Smooth muscle cell of the brain vasculature (primary cell): ENCODE measurements at regions not wholly inside any gene's neighbourhood (a gene's known extent, or its start where the extent isn't known, plus 50 kb on each side); places are given as distances from the start of the nearest gene placed in this dataset.
"Not testable (repeated sequence)": the region's sequence is repeated elsewhere in the genome, so short reads cannot be mapped to it uniquely, and the experiment has no call there.

Experiments used
- DNase-seq: peaks from one replicate; pipeline ENCODE4 v3.0.0-alpha.2; 2012; ENCODE audit warnings: low read depth, low spot score

DNA sequence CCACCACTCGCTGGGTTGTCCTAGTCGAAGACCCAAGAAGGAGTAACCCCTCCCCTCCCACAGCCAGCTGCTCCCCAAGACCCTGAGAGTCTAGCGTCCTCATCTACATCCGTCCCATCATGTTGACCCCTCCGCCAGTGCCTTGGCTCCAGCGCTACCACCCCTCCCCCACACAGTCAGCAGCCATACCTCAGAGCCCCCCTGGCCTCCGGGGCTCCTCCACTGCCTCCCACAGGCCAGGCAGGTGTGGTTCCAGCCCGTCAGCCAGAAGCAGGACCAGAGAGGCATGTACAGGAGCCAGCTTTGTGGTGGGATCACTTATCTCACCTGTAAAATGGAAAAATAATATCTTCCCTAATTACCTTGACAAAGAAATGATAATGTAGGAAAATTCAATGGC, 51.5 kb upstream of the PHF21B start:
- DNase-seq: no peak

DNA sequence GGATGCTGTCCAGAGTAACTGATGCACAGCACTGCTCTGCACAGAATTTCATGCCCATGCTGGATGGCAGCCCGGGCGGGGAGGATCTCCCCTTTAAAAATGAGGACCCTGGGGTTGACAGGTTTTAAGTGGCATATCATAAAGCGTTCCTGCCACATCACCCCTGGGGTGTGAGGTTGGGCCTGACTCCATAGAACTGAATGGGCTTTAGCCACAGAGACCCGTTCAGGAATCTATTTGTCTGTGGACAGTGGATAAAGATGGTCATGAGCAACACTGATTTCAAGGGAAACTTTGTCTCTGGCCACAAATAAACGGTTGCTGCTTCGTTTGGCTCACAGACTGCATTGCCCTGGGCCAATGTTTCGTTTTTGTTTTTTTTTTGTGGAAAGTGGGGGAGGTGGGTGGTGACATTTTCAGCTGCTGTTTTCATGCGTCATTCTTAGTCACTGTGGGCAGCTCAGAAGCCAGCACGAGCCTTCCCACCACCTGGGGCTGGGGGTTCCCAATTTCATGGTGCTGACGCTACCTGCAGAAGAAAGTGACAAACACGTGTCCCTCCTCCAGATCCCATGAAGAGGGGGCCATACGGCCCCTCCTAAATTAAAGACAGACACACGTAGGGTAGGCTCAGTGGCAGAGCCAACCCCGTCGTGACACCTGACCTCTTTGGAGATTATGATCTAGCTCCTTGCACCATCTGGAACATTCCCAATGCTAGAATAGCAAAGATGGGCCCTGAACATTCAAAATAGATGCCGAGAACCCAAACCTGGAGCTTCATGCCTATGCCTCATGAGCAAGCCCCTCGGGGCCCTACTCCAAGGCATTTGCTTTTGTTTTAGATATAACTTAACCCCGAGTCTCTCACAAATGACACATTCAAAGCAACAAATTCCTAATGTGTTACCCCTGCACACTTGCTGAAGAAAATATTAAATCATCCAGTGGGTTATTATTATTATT, 54.8 kb upstream of the PHF21B start:
- peak; percentile 9 for DNase-seq

DNA sequence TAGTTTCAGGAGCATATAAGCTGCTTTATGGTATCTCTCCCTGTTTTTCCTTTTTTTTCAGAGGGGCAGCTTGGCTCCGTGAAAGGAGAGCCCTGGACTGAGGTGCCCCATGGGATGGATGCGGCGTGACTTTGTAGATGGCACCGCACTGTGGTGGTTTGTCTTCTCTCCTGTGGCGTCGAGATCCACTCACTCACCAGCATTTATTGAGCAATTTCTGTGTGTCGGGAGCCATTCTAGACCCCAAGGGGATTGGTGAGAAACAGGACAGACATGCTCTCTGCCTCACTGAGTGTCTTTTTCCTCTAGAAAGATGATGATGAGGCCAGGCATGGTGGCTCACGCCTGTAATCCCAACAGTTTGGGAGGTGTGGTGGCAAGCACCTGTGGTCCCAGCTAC, 55.9 kb upstream of the PHF21B start:
- DNase-seq: no peak

DNA sequence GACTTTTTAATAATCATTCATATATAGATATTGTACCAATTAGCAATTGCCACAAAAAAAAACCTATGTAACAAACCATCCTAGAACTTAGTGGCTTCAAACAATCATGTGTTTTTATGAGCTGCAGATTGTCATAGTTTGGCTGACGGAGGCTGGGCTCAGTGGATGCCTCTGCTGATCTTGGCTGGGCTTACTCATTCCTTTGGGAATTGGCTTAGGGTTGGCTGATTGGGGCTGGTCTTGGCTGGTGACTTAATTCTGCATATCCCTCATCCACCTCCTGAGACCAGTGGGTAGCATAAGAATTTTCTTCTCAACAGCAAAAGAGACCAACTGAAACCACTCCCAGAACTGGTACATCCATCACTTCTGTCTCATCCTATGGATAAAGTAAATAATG, 57.9 kb upstream of the PHF21B start:
- DNase-seq: no peak

DNA sequence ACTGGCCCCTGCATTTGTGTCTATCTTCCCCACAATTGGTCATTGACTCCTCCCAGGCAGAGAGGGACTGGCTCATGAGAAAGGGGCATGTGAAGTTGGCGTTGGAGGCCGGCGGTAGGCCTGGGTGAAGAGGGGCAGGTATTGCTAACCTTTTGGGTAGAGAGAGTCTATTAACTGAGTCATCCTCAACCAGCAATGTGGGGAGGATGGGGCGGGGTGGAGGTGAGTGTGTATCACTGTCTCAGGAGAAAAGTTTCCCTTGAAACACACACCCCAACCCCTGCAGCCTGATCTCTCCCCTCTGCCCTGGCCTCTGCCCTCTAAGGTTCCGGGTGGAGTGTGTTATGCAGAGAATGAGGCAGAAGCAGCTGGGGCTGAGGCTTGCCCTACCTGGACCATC, 60.1 kb upstream of the PHF21B start:
- DNase-seq: no peak

DNA sequence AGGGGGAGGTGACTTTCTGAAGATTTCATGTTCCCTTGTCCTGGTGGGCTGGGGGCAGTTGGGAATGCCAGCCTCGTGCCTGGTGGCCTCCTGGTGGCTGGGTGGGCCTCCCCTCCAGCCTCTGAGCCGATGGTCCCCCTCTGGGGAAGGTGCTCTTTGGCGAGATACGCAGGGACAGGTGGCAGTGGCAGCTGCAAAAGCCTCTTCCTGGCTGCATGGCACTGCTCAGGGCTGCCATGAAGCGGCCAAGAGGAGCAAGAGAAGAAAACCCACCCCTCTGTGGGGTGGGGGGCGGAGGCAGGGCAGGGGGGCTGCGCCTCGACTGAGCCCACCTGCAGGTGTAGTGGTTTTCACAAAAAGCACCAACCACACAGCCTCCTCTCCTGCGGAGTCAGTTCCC, 61.8 kb upstream of the PHF21B start:
- DNase-seq: no peak

DNA sequence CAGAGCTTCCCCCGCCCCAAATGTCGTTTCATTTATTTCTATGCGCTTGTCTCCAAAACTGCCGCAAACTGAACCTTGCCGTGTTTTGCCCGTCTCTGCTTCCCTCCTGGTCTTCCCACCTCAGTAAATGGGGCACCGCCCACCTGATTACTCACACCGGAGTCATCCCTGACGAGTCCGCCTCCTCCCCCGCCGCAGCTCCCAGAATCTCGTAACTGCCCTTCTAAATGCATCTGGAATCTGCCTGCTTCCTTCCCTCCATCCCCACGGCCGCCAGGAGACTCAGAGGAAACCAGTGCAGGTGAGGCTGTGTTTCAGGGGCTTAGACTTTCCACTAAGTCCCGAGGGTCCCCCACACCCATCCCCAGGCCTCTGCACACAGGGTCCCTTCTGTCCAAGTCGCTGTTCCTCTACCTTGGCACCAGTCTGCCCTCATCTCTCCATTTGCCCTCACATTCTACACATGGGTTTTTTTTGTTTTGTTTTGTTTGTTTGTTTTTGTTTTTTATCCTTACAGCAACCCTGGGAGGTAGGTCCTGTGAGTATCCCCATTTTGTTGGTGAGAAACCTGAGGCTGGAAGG, 62.6 kb upstream of the PHF21B start:
- DNase-seq: no peak

DNA sequence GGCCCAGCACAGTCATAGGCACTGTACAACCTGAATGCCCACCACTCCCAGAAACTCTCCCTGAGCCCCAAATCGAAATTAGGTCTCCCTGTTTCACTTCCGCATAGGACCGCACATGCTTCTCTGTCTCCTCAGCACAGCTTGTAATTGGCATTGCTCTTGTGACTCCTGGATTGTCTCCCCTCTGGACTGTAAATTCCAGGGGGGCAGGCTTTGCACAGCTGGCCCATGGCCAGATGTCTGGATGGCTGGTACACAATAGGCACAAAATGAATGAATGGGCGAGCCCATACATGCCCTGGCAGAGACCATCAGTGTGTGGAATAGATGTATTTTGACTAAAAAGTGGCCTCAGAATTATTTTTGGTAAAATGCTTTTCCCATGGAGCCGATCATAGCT, 63.3 kb upstream of the PHF21B start:
- DNase-seq: no peak

DNA sequence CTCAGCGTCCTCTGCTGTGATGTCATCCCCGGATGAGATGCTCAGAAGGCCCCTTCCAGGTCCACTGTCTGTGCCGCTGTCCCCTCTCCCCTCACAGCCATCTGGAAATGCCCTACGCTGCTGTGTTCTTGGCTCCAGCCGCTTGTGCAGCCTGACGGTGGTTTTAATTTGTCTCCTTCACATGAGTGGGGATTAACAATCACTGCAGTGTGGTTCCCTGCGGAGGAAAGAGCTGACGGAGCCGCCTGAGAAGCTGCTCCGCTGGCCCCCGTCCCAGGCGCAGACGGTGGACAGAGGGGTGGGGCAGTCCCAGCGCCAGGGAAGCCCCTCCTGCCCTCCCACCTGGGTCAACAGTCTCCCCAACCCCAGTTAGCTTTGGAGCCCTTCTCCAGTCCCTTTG, 67.5 kb upstream of the PHF21B start:
- no peak for DNase-seq

DNA sequence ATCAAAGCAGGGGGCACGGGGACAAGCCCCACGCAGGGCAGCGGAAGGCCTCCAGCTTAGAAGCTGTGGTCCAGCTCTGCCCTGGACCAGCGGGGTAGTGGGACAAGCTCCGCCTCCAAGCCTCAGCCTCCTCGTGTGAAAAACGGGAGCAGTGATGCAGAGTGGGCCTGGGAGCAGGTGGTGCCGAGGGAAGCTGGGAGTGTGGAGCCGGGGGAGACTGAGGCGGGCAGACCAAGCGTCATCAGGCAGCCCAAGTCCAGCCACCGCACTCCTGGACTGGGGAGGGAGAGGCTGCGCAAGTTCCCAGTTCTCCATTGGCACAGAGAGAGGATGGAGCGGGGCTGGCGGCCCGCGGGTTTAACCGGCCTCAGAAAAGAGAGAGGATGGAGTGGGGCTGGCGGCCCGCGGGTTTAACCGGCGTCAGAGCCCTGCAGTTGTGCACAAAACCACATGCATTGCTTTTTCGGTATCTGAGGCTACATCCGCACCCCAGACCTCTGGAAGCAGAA, 68.1 kb upstream of the PHF21B start:
- DNase-seq: no peak

DNA sequence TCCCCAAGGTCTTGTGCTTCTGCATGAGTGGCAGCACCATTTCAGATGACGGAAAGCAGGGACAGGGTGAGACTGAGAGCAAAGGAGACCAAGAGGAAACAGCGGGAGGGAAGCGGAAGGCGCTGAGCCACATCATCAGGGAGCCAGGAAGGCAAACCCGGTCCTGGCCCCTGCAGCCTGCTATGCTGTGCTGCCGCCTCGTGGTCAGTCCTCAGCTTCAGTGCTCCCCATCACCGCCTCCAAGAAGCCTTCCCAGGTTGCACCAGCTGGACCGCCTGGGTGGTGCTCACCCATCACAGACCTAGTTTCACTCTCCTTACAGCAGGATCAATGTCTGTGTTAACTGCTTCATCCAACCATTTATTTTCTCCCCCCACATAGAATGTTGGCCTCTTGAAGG, 73.0 kb upstream of the PHF21B start:
- DNase-seq: no peak

DNA sequence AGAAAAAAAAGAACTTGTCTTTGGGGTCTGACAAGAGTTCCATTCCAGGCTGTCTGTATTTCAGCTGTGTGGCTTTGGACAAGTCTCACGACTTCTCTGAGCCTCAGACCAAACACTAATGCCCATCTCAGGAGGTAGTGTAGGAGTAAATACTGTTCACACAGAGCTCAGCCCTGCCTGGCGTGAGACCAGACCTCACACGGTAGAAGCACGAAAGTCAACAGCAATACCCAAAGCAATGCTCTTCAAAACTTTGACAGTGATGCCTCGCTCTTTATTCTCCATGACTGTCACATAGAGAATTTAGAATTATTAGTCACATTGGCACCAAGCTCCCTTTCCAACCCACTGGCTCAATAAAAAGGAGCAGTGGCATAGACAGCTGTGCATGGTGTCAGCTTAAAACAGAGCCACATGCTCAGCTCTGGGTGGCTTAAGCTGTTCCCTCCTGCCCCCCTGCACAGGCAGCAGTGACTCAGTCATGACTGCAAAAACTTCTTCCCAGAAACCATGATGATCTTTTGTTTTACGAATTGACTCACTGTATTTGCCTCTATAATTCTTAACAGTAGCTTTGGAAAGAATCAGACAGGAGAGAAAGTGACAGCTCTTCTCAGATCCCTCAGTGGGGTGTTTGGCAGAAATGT, 74.0 kb upstream of the PHF21B start:
- no peak for DNase-seq

DNA sequence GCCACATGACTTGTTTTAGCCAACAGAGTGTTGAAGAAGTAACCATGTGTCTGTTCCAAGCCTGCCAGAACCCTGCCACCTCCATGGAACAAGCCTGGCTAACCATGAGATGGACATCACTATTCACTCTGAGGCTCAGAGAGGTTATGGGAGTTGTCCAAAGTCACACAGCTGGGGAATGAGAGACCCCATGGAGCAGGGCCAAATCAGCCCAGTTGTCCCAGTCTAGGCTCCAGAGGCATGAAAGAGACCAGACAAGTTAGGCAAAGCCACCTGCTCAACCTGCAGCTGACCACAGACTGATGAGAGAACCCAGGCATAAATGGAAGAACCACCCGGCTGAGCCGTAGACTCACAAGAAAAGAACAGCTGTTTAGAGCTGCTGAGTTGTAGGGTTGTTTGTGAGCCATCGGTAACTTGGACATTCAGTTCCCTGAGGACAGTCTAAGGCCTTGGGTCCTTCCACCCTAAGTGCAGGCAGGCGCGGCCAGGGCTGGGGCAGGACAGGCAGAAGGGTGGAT, 74.7 kb upstream of the PHF21B start:
- no peak for DNase-seq

DNA sequence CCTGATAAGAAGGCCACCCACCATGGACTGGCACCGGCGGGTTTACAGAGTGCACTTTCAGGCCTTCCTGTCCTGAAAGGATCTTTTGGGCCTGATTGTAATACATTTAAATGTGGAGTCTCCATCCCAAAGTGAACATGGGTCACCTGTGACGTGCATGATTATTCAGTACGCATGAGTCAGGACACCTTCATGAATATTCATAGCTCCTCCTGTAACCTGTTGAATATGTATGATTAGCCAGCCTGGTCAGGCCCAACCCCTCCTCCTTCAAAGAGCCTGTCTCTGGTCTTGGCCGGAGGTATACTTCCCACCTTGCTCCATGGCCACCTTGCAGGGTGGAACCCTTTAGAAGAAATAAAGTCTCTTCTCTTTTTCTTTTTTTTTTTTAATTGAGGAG, 75.9 kb upstream of the NUP50 start:
- DNase-seq: no peak

DNA sequence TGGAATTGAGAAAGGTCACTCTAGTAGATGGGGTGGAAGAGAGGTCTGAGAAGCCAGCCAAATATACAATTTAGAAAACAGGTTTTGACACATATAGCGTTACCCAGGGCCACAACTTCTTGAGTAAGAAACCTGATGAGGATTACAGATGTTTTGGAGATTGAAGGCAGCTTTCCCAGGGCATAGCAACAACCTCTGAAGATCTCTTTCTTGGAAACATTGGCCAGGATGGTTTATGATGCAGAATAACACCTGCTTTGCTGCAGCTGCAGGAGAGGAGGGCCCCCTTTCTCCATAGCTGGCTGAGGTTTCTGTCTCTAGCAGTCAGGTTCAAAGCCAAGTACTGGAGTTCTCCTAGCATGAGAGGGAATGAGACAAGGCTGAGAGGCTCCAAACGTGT, 75.1 kb upstream of the NUP50 start:
- no peak for DNase-seq

DNA sequence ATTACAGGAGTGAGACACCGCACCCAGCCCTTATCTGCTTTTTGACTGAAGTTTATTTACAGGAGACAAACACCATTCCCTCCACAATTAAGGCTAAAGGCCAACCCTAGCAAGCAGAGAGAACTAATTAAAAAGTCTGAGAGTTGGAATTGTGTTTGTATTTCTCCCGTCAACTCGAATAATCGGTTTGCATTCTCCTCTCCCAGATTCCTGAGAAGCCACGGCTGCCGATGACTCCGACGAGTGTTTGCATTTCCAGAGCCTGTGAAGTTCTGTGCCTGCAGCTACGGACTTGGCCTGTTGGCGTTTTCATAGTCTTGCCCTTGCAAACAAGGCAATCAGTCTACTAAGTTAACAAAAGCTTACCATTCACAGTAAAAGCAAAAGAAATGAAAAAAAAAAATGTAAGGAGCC, 73.2 kb upstream of the NUP50 start:
- DNase-seq: no peak

DNA sequence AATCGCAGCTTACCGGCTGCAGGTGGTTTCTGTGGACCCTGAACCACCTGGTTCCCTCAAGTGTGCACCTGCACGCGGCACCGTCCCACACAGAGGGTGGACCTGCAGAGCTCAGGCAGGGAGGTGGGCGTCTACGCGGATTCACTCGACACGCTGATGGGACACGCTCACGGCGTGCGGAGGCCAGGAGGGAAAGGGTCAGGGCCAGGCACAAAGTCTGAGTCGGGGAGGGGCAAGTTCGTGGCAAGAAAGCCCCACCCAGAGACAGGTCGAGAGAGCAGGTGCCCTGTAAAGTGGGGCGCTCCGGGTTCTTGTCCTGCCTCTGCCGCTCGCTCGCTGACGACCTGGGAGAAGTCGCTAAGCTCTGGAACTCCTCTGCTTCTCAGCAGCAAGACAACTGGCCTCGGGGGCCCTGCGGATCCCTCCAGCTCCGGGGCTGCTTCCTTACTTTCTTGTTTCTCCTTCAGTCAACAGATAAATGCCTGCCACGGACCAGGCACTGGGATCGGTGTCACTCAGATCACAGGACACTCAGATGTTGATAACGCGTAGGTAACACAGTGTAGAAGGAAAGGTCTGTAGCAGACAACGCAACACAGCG, 72.4 kb upstream of the NUP50 start:
- no peak for DNase-seq

DNA sequence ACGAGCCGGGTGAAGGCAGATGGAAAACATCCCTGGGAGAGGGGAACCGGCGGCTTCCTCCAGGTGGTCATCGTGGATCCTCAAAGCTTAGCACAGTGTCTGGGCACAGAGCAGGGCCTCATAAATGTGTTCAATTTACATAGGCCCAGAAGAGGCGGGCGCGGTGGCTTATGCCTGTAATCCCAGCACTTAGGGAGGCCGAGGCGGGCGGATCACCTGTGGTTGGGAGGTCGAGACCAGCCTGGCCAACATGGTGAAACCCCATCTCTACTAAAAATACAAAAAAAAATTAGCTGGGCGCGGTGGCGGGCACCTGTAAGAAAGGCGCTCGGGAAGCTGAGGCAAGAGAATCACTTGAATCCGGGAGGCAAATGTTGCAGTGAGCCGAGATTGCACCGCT, 71.8 kb upstream of the NUP50 start:
- DNase-seq: not testable (repeated sequence)

DNA sequence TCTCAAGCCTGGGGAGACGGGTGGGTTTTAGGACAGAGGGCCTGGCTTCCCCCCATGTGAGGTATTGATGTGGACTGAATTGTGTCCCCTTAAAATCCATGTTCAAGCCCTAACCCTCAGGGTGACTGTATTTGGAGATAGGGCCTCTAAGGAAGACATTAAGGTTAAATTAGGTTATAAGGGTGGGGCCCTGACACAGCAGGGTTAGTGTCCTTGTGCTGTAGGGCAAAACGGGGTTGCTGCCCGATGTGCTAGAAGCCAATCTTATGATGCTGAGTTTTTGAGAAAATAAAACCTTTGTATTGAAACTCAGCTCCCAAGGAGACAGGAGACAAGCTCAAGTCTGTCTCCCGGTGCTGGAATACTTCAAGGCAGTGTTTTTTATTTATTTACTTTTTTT, 71.1 kb upstream of the NUP50 start:
- DNase-seq: no peak

DNA sequence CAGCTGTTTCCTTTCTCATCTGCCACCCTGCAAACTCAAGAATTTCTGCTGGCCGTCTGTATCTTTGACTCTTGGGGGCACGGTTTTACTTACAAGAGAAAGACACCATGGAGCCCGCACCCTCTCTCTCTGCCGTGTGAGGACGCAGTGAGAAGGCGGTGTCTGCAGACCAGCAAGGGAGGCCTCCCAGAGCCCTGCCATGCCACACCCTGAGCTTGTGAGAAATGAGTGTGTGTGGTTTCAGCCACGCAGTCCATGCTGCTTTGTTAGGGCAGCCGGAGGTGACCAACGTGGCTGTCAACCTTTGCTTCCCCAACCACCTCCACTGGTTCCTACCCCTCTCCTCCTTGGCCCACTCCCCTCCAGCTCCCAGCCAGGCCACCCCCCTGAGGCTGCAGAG, 70.1 kb upstream of the NUP50 start:
- DNase-seq: no peak

DNA sequence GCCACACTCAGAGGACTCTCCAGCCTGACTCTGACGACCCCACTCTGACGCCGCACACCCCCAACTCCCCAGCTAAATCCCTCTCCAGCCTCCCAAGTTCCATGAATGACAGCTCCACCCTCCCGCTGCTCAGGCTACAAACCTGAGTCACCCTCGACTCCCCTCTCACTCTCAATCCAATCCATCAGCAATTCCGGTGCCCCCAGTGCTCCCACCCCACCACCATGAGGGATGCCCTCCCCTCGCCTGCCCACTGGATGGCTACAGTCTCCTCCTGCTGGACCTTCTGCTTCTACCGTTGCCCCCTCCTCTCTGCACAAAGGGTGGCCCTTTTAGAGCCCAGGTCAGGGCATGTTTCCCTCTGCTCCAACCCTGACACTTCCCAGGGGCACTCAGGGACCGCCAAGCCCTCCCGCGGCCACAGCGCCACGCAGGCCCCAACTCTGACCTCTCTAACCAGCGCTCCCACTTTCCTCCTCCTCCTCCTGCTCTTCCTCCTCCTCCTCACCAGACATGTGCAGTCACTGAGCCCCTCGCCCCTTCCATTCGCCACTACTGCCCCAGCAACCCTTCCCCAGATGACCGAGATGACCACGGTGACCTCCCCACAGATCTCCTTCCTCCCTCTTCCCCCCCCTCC, 69.5 kb upstream of the NUP50 start:
- DNase-seq: no peak

DNA sequence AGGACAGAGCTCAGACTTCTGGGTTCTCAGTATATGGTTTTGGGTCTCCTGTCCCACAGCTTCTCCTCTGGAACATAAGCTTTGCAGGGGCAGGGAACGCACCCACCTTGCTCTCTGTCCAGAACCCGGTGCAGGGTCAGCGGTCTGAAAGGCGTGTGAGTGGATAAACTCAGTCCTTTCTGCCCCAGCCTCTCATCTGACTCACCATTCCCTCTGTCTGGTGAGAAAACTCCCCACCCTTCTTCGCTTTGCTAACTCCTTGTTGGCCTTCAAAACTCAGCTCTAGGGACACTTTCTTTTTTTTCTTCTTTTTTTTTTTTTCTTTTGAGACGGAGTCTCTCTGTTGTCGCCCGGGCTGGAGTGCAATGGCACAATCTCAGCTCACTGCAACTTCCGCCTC, 68.9 kb upstream of the NUP50 start:
- no peak for DNase-seq
